Renal cortical epithelial cell (primary cell): ENCODE measurements at regions not wholly inside any gene's neighbourhood (a gene's known extent, or its start where the extent isn't known, plus 50 kb on each side); places are given as distances from the start of the nearest gene placed in this dataset.

Source experiments
- DNase-seq: peaks from one replicate; pipeline ENCODE4 v3.0.0-alpha.2; 2011; ENCODE audit warnings: low read depth

GRCh38 chr10:131485732-131486131, 174.2 kb upstream of the TCERG1L start:
- no peak for DNase-seq

GRCh38 chr10:131487822-131488221, 176.3 kb upstream of the TCERG1L start:
- DNase-seq: no peak

- DNase-seq: no peak
Observed at GRCh38 chr10:131490991-131491594, 179.6 kb upstream of the TCERG1L start.

- no peak for DNase-seq
Observed at GRCh38 chr10:131492211-131492857, 180.8 kb upstream of the TCERG1L start.

- no peak for DNase-seq
Observed at GRCh38 chr10:131493432-131493831, 181.9 kb upstream of the TCERG1L start.

- DNase-seq: no peak
Observed at GRCh38 chr10:131494451-131494850, 182.9 kb upstream of the TCERG1L start.

- DNase-seq: no peak
Observed at GRCh38 chr10:131495224-131495623, 183.7 kb upstream of the TCERG1L start.

GRCh38 chr10:131495892-131496291, 184.4 kb upstream of the TCERG1L start:
- no peak for DNase-seq

GRCh38 chr10:131496351-131497052, 185.0 kb upstream of the TCERG1L start:
- DNase-seq: no peak

- DNase-seq: no peak
Observed at GRCh38 chr10:131499566-131499965, 188.0 kb upstream of the TCERG1L start.

GRCh38 chr10:131500181-131500580, 188.7 kb upstream of the TCERG1L start:
- no peak for DNase-seq

- no peak for DNase-seq
Observed at GRCh38 chr10:131500892-131501291, 189.4 kb upstream of the TCERG1L start.

GRCh38 chr10:131503992-131504391, 192.5 kb upstream of the TCERG1L start:
- DNase-seq: no peak

GRCh38 chr10:131511391-131511790, 199.9 kb upstream of the TCERG1L start:
- DNase-seq: no peak

GRCh38 chr10:131512852-131513251, 201.3 kb upstream of the TCERG1L start:
- DNase-seq: no peak

GRCh38 chr10:131513445-131513844, 201.9 kb upstream of the TCERG1L start:
- DNase-seq: no peak

- no peak for DNase-seq
Observed at GRCh38 chr10:131513901-131514300, 202.4 kb upstream of the TCERG1L start.

GRCh38 chr10:131514454-131514853, 202.9 kb upstream of the TCERG1L start:
- DNase-seq: peak; percentile 48

- DNase-seq: no peak
Observed at GRCh38 chr10:131516285-131516684, 204.8 kb upstream of the TCERG1L start.

GRCh38 chr10:131517781-131518180, 206.3 kb upstream of the TCERG1L start:
- DNase-seq: no peak

- DNase-seq: no peak
Observed at GRCh38 chr10:131519723-131520605, 208.4 kb upstream of the TCERG1L start.
